ENCODE measurements at regions not wholly inside any gene's neighbourhood (a gene's known extent, or its start where the extent isn't known, plus 50 kb on each side); places are given as distances from the start of the nearest gene placed in this dataset.

- TF ChIP-seq, protein P1, sequence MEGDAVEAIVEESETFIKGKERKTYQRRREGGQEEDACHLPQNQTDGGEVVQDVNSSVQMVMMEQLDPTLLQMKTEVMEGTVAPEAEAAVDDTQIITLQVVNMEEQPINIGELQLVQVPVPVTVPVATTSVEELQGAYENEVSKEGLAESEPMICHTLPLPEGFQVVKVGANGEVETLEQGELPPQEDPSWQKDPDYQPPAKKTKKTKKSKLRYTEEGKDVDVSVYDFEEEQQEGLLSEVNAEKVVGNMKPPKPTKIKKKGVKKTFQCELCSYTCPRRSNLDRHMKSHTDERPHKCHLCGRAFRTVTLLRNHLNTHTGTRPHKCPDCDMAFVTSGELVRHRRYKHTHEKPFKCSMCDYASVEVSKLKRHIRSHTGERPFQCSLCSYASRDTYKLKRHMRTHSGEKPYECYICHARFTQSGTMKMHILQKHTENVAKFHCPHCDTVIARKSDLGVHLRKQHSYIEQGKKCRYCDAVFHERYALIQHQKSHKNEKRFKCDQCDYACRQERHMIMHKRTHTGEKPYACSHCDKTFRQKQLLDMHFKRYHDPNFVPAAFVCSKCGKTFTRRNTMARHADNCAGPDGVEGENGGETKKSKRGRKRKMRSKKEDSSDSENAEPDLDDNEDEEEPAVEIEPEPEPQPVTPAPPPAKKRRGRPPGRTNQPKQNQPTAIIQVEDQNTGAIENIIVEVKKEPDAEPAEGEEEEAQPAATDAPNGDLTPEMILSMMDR (IDR thresholded peaks at IDR 0.05), result no peak
Observed at GRCh38 chr10:30774261-30774660, 144.7 kb upstream of the LYZL2 start.

GRCh38 chr10:30773501-30773900, 143.9 kb upstream of the LYZL2 start:
- TF ChIP-seq, protein P1 (IDR thresholded peaks at IDR 0.05), result no peak

- TF ChIP-seq, protein P1 (IDR thresholded peaks at IDR 0.05), result no peak
Observed at GRCh38 chr10:30770816-30771215, 141.3 kb upstream of the LYZL2 start.

GRCh38 chr10:30770229-30770628, 140.7 kb upstream of the LYZL2 start:
- TF ChIP-seq, protein P1 (IDR thresholded peaks at IDR 0.05), result no peak

GRCh38 chr10:30769361-30769760, 139.8 kb upstream of the LYZL2 start:
- TF ChIP-seq, protein P1 (IDR thresholded peaks at IDR 0.05), result no peak

DNA sequence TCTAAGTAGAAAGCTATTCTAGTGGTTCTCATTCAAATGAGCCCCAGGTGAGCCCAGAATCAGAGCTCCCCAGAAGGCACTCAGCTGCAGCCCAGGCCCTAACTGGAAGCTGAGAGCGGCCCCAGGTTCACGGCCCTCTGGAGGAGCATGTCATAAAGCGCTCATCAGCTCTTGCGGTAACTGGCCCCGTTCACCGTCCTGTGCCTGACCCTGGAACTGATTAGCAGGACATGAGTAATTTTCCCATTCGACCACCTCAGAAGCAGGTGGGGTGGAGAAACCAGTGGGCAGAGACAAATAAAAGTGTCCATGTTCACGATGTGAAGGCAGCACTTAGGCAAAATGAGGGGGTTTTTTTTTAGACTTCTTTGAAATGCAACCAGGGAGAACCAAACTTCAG, 136.1 kb upstream of the LYZL2 start:
- TF ChIP-seq, protein P1 (IDR thresholded peaks at IDR 0.05), result no peak

GRCh38 chr10:30765022-30765615, 135.6 kb upstream of the LYZL2 start:
- TF ChIP-seq, protein P1 (IDR thresholded peaks at IDR 0.05), result no peak

- TF ChIP-seq, protein P1 (IDR thresholded peaks at IDR 0.05), result no peak
Observed at GRCh38 chr10:30763918-30764317, 134.4 kb upstream of the LYZL2 start.

Data from LNCAP (cell line).